Activated CD4-positive, alpha-beta T cell treated with anti-CD3 and anti-CD28 coated beads for 24 hours (primary cell): ENCODE measurements at regions not wholly inside any gene's neighbourhood (a gene's known extent, or its start where the extent isn't known, plus 50 kb on each side); places are given as distances from the start of the nearest gene placed in this dataset.
"Not testable (repeated sequence)": the region's sequence is repeated elsewhere in the genome, so short reads cannot be mapped to it uniquely, and the experiment has no call there.

Experiments used
- DNase-seq, 2 donors: peaks; one replicate each; pipeline ENCODE4 v3.0.0-alpha.2; 2020; ENCODE audit warnings: low read depth in 2 of 2

DNA sequence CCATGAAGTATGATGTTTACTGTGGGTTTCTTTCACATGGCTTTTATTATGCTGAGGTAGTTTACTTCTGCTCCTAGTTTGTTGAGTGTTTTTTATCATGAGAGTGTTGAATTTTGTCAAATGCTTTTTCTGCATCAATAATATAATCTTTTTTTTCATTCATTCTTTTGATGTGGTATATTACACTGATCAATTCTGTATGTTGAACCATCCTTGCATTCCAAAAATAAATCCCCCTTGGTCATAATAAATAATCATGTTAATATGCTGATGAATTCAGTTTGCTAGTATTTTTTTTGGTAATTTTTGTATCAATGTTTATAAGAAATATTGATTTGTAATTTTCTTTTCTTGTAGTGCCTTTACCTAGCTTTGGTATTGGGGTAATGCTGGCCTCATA lies 97.9 kb upstream of the ZNF648 start:
- DNase-seq = no peak

DNA sequence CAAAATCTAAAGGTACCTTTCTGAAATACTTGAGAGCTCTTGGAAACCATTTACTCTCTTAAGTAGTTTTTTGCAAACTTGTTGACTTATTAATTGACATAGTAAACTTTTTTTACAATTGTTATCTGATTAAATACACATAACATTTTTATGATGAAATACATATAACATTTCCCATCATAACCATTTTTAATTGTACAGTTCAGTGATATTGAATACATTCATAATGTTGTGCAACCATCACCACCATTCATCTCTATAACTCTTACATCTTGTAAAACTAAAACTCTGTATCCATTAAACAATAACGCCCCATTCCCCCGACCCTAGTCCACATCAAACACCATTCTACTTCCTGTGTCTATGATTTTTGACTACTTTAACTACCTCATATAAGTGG lies 95.7 kb upstream of the ZNF648 start:
- DNase-seq = no peak

DNA sequence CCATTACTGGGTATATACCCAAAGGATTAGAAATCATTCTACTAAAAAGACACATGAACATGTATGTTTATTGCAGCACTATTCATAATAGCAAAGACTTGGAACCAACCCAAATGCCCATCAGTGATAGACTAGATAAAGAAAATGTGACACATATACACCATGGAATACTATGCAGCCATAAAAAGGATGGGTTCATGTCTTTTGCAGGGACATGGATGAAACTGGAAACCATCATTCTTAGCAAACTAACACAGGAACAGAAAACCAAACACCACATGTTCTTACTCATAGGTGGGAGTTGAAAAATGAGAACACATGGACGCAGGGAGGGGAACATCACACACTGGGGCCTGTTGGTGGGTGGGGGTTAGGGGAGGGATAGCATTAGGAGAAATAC lies 92.9 kb upstream of the ZNF648 start:
- not testable (repeated sequence) for DNase-seq

DNA sequence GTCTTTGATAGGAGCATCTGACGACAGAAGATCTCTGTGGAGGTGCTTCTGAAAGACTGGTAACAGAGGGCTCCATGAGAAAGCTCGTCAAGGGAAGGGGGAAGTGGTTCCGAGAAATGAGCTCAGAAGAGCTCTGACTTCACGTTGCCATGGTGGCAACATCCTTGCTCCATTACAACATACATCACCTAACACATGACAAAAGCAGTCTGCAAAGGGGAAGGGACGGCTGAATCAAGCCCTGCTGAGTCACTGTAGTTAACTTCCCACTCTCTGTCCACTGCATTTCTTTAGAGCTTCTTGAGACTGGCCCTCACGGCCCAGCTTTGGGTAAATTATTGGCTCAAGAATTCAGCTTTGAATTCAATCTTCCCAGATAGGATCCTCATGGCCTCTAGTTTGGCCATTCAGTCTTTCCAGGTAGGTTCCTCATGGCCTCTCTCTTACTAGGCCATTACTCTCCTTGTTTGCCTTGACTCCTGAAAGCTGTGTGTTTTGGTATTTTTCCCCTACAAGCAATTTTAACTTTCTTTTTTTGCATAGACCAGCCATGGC lies 88.0 kb upstream of the ZNF648 start:
- no peak for DNase-seq

DNA sequence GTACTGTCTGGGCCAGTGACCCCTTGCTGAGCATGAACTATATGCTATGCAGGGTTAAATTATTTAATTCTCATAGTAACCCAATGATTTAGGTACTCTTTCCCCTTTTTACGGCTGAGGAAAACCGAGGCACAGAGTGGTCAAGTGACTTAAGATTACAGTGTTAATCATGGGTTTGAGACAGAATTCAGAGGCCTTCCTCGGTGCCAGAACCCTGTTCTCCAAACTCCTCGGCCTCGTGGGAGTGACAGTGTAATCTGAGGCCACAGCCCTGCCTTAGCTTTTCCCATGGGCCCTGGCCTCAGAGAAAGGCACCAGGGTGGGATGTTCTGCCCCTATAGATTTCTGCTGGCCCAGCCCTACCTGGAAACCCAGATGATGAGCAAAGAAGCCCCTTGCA lies 86.4 kb upstream of the ZNF648 start:
- no peak for DNase-seq

DNA sequence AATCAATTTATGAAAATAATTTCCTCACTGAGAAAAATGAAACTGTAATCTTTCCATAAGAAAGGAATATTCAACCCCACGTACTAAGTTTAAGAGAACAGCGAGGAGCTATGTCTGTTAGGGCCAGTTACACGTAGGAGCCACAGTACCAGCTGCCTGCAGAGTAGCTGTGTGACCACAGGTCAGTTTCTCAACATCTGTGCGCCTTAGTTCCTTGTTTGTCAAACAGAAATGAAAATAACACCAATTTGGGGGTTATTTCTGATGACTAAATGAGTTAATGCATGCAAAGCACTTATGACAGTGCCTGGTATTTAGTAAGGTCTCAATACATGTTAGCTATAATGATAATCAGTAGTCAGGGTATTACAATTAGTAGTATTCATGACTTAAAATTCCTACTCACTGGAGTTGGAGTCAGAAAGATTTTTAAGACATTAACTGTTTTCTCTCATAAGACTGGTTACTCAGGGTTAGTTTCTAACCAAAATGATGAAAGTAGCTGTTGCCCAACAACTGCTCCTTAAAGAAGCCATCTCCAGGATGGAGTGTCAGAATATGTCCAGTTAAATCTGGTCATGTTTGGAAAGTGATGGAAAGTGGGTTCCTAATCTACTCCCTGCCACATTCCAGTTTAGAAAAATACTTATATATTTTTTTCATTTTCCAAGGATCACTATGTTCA lies 85.8 kb upstream of the ZNF648 start:
- DNase-seq = no peak

DNA sequence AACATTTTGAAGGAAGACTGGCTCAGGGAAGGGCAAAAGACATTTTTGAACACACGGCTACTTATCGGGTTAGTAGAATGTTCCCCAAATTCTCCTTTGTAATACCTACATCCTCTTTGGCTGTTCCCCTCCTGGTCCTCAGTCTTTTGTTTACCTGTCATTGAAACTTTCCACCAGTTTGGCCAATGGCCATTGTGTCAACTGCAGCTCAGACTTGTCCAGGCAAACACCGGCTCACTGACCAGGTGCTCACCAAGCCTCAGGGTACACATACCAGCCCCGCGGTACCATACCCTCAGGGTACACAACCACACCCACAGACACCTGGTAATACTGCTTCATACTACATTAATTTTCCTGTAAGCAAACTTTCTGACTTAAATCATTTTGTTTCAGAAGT lies 84.8 kb upstream of the ZNF648 start:
- DNase-seq = no peak

DNA sequence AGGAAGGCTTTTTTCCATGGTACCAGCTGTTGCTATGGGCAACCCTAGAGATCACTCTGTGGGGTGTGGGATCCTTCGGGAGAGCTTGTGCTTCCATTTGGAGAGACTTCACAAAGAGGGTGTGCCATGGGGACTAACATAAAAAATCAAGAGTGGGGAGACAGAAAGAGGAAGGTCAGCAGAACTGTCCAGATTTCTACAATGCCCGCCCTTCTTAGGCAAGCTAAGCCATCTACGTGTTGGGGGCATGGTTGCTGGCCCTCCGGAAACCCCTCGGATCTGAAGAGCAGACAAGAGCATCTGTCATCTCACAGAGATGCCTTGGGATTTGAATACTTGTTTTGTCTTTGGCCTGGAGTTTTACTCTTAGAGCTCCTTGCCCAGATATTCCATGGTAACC lies 83.9 kb upstream of the ZNF648 start:
- DNase-seq = no peak

DNA sequence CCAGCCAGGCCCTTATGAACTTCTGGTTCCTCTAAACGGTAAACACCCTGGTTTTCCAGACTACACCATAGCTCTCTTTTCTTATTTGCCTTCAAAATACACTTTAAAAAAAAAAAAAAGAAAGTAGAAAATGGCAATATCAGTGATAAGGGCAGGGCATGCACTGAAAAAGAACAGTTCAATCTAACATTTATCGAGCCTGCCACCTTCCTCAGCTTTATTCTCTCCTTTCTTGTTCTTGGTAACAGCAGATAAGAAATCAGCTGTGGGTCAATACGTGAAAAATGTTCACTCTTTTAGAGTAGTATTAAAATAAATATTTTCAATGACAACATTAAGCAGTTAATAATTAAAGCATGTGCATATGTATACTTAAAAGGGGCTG lies 83.1 kb upstream of the ZNF648 start:
- DNase-seq = no peak

DNA sequence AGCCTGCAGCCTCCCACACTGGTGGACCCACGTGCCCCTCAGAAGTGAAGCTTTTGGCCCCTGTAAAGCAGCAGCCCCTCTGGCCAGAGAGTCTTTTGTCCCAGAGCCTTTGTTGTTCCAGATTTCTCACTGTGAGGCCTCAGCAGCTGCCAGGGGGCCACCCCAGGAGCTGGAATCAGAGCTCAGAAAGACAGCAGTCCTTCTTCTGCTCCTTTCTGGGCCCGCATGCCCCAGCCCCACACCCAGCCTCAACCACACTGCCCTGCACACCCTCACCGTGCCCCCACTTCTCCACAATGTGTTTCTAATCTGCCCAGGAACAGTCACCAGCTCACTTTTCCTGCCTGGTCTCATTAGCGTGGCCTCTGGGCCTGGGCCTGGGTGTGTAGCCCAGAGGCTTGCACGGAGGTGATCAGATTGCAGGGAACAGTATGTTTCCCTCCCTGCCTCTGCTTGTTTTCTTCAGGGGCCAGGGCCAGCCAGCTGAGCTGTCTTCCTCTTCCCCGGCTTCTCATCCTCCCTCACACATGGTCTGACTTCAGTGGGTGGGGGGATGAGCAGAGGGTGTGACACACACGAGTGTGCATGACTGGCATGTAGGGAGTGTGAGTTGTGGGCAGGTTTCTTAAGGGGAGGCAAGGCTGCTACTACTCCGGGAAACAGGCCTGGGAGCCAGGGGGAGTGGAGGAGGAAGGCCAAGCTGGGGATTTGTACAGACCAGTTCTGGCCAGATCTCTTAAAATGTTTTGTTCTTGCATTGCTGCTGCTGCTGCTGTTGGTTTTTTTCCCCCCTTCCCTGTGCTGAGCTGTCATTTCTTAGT lies 82.5 kb upstream of the ZNF648 start:
- no peak for DNase-seq

DNA sequence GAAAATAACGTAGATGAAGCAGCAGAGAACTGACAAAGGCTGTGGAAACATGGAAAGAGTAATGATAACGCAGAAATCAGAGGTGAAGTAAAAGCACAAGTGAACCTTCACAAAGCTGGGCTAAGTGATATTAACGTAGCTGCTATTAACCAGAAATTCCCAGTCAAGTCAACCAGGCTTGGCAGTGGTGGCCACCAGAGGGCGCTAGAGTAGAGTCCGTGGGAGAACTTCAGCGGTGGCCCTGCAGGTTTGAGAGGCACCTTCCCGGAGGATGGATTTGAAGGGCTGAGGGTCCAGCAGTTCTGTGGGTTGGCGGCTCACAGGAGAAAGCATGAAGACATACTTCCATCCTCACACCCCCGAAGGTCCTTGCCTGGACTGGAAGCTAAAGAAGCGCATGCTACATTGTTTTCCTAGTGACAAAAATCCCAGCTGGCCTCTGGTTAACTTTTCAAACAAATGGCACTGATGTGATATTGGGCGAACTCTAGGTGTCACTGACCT lies 81.7 kb upstream of the ZNF648 start:
- DNase-seq = peak; percentile 90 to 92

DNA sequence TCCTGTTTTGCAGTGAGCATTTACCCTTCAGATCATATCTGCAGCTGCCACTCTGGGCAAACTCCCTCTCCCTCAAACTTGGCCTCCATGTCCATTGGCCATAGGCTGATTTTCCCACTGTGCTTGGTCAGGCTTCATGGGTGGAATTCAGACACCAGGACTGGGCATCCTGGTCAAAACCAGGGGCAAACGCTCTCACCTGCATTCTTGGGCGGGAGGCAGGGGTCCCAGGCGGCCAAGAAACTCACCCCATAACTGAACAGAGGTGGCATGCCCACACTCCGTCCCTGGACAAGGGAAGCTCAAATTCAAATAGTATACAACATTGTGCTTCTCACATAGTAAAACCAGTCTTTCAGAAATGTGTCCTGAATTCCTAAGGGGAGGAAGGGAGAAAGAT lies 81.1 kb upstream of the ZNF648 start:
- no peak for DNase-seq

DNA sequence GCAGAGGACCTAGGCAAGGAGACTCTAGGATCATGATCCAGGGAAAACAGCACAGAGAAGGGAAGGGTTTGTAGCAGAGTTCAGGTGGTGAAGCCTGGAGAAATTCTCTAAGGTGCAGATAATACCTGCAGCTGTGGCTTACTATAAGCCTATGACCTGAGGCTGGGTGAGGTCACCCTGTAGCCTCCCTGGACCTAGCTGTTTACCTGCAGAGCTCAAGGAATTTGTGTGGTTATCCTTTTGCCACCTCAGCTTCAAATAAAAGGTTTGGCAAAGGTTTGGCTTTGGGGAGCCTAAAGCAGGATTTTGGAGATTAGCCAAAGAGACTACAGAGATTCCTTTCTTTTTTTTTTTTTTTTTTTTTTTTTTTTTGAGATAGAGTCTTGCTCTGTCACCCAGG lies 79.5 kb upstream of the ZNF648 start:
- no peak for DNase-seq

DNA sequence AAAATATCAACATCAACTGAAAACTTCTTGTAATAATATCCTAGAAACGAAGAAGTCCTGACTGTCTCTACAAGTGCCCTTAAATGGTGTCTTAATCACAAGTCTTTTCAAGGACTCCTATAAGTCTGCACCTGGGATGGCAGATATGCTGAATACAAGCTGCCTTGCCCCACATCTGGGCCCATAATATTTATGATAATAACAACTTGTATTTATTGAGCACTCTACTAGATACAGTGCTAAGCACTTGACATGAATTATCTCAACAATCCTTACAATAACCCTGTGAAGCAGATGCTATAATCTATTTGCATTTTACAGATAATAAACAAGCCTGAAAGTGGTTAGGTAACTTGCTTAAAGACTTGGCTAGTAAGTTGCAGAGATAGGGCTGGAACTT lies 78.0 kb upstream of the ZNF648 start:
- no peak for DNase-seq

DNA sequence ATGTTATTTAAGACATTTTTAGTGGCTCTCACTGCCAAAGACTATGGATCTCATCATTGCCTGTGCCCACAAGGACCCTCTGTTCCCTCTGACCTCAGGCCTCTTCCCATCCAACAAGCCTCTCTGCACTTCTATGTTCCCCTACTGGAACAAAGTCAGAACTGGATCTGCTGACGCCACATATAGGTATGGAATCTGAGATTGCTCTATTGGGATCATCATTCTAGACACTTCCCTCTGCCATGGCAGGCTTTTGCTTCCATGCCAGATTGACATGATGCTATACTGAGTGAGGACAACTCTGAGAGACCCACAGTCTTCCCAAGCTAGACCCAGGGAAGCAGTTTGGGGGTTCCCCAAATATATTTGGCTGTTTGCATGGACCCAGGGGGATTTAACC lies 76.0 kb upstream of the ZNF648 start:
- DNase-seq = no peak

DNA sequence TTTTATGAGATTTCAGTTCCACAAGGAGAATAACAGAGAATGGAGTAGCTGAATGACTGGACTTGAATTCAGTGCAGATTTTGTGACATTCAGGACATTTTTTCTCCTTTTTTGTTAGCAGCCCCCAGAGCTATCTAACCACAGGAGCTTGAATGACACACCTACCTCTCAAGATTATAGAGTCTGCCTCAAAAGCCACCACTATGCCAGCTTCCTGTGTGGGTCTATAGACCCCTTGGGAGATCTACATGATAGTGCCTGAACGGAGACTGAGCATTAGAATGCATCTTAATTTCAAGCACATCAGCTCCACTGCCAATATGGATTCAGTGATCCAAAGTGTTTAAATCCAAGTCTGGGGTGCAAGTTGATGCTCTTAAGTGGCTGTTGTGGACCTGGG lies 74.4 kb upstream of the ZNF648 start:
- DNase-seq = no peak

DNA sequence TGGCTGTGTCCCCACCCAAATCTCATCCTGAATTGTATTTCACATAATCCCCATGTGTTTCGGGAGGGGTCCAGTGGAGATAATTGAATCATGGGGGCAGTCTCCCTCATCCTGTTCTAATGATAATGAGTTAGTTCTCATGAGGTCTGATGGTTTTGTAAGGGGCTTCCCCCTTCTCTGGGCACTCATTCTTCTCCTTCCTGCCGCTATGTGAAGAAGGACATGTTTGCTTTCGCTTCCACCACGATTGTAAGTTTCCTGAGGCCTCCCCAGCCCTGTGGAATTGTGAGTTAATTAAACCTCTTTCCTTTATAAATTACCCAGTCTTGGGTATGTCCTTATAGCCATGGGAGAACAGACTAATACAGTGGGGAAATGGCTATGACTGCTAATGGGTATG lies 72.7 kb upstream of the ZNF648 start:
- DNase-seq = no peak

DNA sequence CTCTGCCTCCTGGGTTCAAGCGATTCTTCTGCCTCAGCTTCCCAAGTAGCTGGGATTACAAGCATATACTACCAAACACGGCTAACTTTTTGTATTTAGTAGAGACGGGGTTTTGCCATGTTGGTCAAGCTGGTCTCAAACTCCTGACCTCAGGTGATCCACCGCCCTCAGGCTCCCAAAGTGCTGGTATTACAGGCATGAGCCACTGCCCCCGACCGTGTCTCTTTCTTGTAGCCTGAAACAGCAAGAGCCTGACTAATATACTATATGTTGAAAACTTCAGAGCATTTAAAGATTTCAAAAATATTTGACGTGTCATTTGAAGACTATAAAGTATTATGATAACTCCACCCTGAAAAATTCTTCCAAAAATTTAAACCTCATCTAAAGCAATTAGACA lies 71.7 kb upstream of the ZNF648 start:
- no peak for DNase-seq

DNA sequence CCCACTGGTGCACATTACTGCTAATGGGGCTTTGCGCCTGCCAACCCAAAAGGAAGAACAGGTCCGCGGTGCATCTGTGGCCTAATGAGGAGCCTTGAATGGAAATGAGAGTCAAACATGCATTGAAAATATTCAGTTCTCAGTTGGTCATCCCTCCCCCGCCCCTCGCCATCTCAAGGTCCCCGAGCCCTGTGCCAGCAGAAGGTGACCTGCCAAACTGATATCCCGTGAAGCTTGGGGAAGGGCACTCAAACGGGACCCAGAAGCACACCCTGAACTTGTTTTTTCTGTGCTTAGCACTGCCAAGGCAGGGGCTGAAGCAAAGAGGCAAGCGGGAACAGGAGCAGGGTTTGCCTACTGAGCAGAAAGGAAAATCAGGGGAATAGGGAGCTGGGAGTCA lies 67.9 kb upstream of the ZNF648 start:
- DNase-seq = no peak

DNA sequence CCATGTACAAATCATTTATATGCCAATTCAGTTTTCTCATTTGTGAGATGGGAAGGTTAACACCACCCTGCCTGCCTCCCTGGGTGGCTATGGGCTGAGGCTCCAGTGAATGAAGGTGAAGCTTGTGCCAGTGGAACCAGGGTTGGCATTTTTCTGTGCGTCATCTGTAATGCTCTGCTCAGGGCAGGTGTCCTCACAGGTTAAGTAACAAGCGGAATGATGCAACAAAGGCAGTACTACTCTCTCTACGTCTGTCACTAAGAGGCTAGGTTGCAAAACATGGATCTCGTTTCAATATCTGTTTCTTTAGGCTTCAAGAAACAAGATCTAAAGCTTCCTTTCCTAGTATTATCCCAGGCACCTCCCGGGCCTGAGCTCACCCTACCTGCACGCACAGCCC lies 67.0 kb upstream of the ZNF648 start:
- no peak for DNase-seq

DNA sequence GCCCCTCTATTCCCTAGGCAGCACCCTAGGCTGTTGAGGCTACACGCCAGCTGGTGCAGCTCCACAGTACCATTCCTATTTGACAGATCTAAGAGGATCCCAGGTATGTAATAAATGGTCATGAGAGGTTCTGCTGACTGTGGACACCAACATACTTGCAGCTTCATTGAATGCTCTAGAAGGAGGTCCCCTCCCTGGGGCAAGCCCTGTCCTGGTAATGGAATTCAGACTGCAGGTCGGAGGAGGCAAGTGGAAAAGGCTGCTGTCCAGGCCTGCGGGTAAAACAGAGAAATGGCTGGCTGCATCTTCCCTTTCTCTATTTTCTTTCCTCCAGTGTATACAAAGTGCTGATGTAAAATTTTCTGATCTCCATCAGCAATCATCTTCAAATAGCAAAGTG lies 66.1 kb upstream of the ZNF648 start:
- no peak for DNase-seq

DNA sequence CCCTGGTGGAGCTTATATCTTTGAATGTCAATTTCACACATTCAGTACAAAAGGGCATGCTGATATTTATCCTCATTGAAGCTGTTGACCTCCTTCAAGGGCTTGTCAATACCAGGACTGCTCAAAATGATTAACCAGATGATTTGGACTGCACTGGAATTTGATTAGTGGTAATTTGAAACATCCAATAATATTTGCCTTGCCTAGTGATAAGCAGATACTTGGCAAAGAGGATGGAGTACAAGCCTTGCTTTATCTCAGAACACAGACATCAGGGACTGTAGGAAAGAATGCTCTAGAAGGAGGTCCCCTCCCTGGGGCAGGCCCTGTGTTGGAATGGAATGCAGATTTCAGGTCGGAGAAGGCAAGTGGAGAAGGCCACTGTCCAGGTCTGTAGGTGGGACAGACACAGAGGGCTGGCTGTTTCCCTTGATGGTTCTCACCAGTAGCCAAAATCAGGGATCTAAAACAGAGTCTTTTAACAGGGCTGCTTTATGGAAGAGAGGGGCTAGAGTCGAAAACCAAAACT lies 64.8 kb upstream of the ZNF648 start:
- no peak for DNase-seq

DNA sequence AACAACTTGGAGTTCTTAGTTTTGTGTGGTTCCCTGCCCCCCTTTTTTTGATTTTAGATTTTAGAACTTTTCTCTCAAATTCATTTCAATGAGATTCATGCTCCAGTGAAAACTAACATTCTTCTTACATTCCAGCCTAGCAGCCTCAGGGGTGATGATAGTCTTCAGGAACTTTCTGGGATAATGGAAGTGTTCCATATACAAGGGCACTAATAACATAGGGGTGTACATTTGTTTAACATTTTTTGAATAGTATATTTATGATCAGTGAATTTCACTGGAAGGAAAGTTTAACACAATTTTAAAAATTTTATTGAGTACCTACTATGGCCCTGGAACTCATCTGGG lies 61.4 kb upstream of the ZNF648 start:
- no peak for DNase-seq
